ENCODE measurements at regions not wholly inside any gene's neighbourhood (a gene's known extent, or its start where the extent isn't known, plus 50 kb on each side); places are given as distances from the start of the nearest gene placed in this dataset.
"Not testable (repeated sequence)": the region's sequence is repeated elsewhere in the genome, so short reads cannot be mapped to it uniquely, and the experiment has no call there.

DNA sequence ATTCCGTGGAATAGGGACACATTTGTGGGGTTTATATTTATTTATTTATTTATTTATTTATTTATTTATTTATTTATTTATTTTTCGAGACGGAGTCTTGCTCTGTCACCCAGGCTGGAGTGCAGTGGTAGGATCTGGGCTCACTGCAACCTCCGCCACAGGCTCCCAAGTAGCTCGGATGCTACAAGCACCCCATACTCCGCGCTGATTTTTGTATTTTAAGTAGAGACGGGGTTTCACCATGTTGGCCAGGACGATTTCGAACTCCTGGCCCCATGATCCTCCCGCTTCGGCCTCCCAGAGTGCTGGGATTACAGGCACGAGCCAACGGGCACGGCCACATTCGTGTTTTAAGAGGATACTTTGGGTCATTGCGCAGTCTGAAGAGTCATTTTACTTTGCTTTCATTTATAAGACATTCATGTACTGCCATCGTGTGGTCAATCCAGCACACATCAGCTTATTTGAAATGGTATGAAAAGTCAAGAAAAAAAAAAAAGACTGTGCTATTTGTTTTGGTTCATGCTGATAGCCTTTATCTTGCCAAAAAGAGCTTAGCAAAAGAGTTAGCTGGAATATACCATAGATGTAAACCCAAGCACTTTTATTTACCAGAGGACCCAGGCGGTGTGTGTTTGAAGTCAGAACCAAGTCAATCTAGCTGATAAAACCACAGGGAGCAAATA, 1075.0 kb downstream of the EPHA3 start:
- intact Hi-C loops (cut with DNase I), result loop anchor here in 9 of 10 donors (5.0 to 10.0 kb wide), 3 partner anchors 1975 to 1980 kb away; no protein-coding TSS in a partner anchor
- WGBS, 2 donors, result 24 to 27% methylated on average over 19 of the region's 19 CpGs
- H3K27me3 ChIP-seq, H3K4me1 ChIP-seq, DNase-seq, H3K9me3 ChIP-seq, H3K27ac ChIP-seq, H3K36me3 ChIP-seq: not testable (repeated sequence)
- TF ChIP-seq, protein P1, sequence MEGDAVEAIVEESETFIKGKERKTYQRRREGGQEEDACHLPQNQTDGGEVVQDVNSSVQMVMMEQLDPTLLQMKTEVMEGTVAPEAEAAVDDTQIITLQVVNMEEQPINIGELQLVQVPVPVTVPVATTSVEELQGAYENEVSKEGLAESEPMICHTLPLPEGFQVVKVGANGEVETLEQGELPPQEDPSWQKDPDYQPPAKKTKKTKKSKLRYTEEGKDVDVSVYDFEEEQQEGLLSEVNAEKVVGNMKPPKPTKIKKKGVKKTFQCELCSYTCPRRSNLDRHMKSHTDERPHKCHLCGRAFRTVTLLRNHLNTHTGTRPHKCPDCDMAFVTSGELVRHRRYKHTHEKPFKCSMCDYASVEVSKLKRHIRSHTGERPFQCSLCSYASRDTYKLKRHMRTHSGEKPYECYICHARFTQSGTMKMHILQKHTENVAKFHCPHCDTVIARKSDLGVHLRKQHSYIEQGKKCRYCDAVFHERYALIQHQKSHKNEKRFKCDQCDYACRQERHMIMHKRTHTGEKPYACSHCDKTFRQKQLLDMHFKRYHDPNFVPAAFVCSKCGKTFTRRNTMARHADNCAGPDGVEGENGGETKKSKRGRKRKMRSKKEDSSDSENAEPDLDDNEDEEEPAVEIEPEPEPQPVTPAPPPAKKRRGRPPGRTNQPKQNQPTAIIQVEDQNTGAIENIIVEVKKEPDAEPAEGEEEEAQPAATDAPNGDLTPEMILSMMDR (IDR thresholded peaks at IDR 0.05), result peak in 8 of 9 donors; percentile 11 to 61 (median 44)
- peak overlapping the region in 5 of 10 donors; percentile 33 to 43 (median 38) for H3K4me3 ChIP-seq
- peak in 6 of 8 donors; percentile 44 to 77 (median 70) for ATAC-seq

DNA sequence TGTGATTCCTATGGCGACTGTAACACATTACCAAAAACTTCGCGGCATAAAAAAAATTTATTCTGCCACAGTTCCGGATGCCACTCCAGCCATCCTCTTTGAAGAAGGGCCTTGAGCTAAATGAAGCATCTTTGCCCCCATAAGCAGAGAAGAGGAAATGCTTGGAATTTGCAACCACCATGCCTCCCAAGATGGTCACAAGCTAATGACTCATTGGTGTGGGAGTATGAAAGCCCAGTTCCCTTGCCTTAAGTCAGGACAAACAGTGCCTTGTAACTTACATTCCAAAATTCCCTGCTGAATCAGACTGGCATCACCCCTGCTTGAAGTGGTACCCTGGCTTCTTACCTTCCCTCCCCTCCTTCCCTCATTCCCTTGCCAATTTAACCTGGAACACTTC, 1077.4 kb downstream of the EPHA3 start:
- Histone ChIP-seq H3K4me1 (peaks cover 0 to 5% (median 0%) of the 10 kb centered on the region in 9 donors), H3K4me3 (no peak overlapping the region), H3K9me3 (peaks cover 0 to 5% (median 0%) of the 10 kb centered on the region in 11 donors), H3K36me3 (no peaks in the 10 kb centered on the region), H3K27ac (no peak overlapping the region), H3K27me3 (no peaks in the 10 kb centered on the region)
- TF ChIP-seq, protein P1 (IDR thresholded peaks at IDR 0.05), result no peak
- ATAC-seq (no peak), DNase-seq (no peak)
- WGBS, 2 donors, result 93 to 94% methylated on average over 4 of the region's 4 CpGs
- intact Hi-C loops (cut with DNase I), result loop anchor here in 9 of 10 donors (5.0 to 10.0 kb wide), 3 partner anchors 1978 to 1983 kb away; no protein-coding TSS in a partner anchor

DNA sequence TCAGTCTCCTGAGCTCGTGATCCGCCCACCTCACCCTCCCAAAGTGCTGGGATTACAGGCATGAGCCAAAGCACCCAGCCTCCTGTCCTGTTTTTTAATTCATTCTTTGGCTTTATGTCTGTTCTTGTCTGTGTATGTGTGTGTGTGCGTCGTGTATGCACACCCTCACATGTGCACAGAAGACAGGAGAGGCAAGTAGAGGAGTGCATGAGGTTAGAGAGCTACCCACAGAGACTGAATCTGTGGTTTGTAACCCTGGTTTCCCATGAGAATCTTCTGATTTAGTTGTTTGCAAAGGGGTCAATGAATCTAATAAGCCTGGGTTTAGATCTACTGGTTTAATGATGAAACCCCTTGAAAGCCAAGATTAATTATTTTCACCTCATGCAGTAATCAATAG, 1090.0 kb downstream of the EPHA3 start:
- ATAC-seq; H3K27me3 ChIP-seq; intact Hi-C loops (cut with DNase I); H3K36me3 ChIP-seq; H3K4me1 ChIP-seq; H3K4me3 ChIP-seq; H3K27ac ChIP-seq; DNase-seq: not testable (repeated sequence)
- WGBS, 2 donors, result 86 to 95% methylated on average over 4 of the region's 4 CpGs
- peaks cover 0 to 15% (median 0%) of the 10 kb centered on the region in 11 donors for H3K9me3 ChIP-seq

DNA sequence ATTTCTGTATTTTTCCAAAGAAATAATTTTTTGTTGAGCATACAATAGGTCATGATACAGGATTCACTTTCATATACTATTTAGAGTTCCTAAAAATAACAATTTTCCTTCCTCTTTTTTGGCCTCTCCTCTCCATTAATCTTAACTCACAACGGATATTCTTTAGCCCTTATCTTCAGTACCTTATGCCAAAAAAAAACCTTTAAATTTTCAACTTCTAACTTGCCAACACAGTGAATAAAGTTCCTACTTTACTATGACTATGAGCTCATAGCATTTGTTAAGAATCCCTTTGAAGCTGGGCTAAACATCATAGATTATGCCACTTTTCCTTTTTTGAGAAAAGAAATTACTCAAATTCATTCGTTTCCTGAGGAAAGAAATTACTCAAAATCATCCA, 1095.5 kb downstream of the EPHA3 start:
- 37 to 51% methylated on average over 2 of the region's 2 CpGs for WGBS, 2 donors
- intact Hi-C loops (cut with DNase I); H3K27ac ChIP-seq; H3K27me3 ChIP-seq; DNase-seq; H3K4me3 ChIP-seq; H3K9me3 ChIP-seq; H3K36me3 ChIP-seq; ATAC-seq; H3K4me1 ChIP-seq: not testable (repeated sequence)

DNA sequence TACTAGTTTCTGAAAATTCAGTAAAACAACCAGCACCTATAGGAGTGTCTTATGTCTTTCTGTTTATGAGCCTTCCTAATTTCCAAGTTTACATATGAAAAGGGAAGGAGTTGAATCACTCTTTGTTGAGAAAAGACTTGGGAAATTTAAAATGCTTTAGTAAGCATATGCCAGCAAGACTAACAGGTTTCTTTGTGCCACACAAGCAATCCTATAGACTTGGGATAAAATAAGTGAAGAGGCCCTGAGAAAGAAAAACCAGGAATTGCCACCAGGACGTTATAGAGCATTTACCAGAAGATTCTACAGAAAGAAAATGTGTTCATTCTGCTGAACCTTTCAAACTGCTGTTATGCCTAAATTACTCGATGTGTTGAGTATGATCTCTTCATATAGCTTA, 1099.1 kb downstream of the EPHA3 start:
- WGBS, 2 donors, result 41 to 57% methylated on average over 2 of the region's 2 CpGs
- H3K9me3 ChIP-seq; ATAC-seq; H3K27me3 ChIP-seq; intact Hi-C loops (cut with DNase I); H3K4me3 ChIP-seq; H3K36me3 ChIP-seq; H3K27ac ChIP-seq; H3K4me1 ChIP-seq; DNase-seq: not testable (repeated sequence)

DNA sequence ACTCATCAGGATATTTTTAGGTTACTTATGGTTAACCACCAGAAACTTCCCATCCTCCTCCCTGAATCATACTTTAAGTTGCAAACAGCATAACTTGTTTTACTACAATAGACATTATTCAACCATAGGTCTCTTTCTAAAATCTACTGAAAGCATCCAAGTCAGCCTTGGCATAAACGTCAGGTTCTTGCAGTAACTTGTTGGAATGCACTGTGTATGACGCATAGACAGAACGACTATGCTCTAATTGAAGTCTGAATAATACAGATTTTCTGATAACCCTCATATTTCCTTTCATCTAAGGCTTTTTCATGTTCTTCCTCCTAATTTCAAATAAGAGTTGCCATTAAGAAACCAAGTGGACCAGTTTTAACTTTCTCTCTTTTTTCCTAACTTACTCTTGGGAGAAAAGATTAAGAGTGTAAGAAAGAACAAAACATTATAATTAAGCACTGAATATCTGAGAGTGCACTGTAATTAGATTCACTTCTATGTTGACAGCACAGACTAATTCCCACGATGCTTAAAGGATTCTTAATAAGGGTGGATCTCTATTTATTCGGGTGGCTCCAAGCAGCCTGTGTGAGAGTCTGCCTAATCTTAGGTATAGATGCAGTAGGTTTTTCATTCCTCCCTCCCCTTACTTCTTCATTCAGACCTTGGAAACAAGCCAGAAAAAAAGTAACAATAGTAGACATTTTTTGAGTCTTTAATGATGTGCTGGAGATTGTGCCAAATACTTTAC, 1100.1 kb downstream of the EPHA3 start:
- ATAC-seq; DNase-seq; intact Hi-C loops (cut with DNase I); H3K27me3 ChIP-seq; H3K4me1 ChIP-seq; H3K27ac ChIP-seq; H3K4me3 ChIP-seq; H3K36me3 ChIP-seq: not testable (repeated sequence)
- H3K9me3 ChIP-seq, result peaks cover 0 to 15% (median 0%) of the 10 kb centered on the region in 11 donors
- WGBS, 2 donors, result 71 to 80% methylated on average over 5 of the region's 5 CpGs

All from heart right ventricle (tissue), 16 donors.